ENCODE measurements at regions not wholly inside any gene's neighbourhood (a gene's known extent, or its start where the extent isn't known, plus 50 kb on each side); places are given as distances from the start of the nearest gene placed in this dataset.

DNA sequence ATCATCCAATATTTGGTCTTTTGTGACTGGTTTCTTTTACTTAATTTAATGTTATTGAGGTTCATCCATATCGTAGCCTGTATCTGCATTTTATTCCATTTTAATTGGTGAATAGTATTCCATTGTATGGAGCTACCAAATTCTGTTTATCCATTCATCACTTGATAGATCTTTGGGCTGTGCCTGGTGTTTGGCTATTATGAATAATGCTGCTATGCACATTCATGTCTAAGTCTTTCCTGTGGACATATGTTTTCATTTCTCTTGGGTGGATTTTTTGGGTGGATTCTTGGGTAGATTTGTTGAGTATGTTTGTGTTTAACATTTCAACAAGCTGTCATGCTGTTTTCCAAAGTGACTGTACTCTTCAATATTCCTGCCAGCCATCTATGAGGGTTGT is 52.5 kb upstream of the NEDD4L start:
- DNase-seq (ENCODE audit: low read depth in 4 of 4, low spot score in 3 of 4), result no peak

DNA sequence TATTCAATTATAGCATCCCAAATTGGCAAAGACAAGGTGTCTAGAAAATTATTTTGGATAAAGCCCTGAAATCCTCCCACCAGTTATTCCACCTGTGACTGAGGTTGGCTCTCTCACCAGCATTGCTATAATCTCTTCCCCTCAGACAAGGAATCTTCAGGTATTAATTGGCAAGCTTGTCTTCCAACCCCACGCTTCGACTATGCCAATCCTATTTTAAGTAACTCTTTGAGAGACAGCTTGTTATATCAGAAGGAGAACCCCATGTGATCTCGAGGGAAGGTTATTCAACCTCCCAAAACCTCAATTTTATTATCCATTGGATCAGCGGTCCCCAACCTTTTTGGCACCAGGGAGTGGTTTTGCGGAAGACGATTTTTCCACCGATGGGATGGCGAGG is 54.5 kb upstream of the NEDD4L start:
- no peak for DNase-seq (ENCODE audit: low read depth in 4 of 4, low spot score in 3 of 4)

DNA sequence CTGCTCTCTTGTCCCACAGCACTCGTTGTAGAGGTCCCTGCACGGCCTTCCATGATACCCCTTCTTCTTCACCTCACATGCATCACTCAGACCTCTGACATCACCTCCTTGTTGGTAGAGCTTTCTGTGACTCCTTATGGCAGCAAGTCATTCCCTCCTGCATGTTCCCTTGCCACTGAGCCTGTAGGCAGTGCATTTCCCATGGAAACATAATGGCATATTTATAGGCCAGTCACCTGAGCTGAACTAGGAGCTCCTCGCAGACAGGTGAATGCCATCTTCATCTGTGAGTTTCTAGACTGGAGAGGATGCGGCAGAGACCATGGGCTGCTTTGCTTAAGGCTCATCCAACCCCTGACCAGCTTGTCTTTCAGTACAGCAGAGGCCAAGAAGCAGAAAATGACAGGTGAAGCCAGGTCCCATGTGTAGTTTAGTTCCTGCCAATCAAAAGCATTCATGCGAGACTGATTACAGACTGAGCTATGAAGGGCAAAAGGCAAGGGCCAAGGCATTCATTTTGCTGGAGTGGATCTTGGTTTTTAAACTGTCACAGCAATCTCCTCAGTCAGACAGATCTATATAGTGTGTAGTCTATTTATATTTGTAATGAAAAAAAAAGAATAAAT is 59.4 kb upstream of the NEDD4L start:
- peak in 2 of 4 donors; percentile 37 to 39 for DNase-seq (ENCODE audit: low read depth in 4 of 4, low spot score in 3 of 4)

DNA sequence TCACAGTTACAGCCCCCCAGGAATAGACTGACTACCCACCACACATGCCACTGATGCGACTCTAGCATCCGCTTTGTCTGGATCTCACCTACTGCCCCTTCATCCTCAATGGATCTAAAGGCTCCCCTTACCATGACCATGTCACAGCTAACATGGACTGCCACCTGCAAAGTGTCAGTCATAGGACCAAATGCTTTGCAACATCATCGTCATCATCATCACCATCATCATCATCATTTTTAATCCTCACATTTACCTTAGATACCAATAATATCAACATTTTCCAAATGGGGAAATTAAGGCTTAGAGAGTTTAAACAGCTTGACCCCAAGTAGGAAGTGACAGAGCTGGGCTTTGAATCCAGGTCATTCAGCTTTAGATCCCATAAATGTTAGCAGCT is 60.1 kb upstream of the NEDD4L start:
- DNase-seq (ENCODE audit: low read depth in 4 of 4, low spot score in 3 of 4), result no peak

DNA sequence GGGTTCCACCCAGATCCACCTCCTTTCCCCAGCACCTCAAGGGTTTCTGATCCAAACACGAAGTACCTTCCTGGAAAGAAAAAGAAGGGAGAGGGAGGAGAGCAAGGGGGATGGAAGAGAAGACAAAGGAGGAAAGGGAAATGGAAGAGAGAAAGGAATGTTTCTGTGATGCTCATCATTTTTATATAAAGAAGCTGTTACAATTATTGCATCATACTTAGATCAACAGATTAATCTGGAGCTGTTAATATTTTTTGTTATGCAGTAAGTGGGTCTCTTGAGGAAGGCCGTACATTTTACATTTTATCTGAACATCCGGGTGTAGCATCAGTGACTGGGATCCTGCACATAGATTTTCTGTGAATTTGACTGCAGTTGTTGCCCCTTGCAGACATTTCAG is 60.6 kb upstream of the NEDD4L start:
- DNase-seq (ENCODE audit: low read depth in 4 of 4, low spot score in 3 of 4), result no peak

DNA sequence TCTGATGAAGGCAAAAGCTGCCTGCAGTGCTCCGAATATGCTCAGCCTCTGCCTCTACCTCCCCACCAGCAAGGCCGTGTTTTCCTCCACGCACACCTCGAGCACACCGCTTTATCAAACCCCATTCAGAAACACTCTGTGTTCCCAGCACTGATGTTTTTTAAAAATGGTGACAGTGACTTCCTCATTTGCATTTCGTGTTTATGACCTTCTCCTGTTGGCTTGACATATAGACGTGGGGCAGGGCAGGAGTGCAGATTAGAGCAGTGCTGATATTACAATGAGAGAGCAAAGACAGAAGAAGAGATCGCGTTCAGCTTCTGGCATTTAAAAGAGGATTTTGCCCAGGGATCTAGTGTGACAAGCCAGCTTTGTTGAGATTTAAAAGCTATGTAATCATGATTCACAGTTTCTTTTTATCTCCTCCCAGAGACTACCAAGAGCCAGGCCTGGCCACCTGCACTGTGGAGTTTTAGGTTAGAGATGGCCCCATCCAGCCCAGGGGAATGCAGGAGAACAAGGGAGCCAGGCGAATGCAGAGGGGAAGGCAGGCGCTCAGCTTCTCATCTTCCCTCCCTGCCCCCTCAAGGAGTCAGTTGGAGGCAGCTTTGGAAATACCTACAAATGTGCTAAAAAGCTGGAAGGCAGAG is 61.5 kb upstream of the NEDD4L start:
- DNase-seq (ENCODE audit: low read depth in 4 of 4, low spot score in 3 of 4), result no peak

DNA sequence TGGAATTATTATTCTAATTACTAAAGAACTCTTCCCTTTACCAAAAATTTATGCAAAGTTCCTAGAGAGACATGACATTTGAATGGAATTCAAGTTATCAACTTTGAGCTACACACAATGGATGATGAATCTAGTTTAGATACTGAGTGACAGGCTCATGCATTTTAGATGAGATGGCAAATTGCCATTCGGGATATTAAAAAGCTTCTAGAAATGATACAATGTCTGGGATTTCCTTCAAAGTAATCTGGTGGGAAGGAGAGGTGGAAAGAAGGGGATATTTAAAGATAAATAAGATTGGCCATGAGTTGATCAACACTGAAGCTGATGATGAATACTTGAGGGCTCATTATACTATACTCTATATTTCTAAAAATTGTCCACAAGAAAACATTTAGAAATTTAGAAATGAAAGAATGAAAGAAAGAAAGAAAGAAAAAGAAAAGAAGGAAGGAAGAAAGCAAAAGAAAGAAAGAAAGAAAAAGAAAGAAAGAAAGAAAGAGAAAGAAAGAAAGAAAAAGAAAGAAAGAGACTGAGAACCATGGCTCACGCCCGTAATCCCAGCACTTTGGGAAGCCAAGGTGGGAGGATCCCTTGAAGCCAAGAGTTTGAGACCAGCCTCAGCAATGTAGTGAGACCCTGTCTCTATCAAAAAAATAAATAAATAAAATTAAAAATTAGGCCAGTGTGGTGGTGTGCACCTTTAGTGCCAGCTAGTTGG is 62.6 kb upstream of the NEDD4L start:
- DNase-seq (ENCODE audit: low read depth in 4 of 4, low spot score in 3 of 4), result no peak

DNA sequence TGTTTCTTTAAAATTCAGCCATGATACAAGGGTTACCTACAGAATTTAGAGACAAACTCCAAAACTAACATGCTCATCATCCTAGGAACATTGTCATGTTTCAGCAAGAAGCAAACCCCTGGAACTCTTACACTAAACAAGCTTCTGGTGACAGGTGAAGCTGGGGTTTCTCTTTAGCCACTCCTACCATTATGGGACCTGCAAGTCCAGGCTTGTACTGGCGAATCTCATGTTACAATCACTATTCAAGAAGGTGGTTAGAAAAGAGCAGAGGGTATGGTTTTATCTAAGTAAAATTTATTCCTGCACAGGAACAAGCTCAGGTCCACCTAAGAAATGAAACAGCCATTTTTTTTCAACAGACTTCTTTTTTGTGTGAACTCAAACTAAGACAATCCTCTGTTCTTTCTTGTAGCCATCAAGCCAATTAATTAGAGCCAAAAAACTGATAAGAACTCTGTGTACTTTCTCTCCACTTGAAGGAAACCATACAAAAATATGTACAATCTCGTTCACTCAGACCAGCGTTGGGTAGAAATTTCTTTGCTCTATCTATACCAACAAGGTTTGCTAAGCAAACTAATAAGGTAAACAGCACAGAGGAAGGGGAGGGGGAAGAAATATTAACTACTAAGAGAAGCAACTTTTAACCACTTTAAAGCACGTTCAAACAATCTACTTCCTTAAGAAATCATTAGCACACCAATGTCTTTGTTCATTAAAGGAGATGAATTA is 63.3 kb upstream of the NEDD4L start:
- no peak for DNase-seq (ENCODE audit: low read depth in 4 of 4, low spot score in 3 of 4)

DNA sequence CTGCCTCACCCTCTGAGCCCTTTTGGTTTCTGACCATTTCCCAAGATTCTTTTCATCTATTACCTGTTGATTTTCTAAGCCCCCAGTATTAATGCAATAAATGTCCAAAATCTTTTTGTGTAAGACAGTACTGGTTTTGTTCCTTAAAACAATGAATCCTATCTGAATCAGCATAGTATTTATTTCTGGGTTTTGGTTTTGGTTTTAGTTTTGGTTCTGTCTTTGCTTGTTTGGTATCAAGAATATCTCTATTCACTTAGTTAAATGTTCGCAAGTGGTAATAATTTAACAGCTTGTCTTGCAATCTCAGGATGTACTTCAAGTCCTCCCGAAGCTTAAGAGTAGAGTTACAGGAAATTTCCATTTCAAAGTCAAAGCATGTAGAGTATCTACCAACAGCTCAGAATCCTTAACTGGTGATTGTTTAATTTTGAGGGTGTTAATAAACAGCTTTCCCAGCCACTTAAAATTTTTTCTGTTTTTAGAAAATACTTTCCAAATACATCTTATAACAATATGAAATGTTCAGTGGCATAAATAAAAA is 67.7 kb upstream of the NEDD4L start:
- DNase-seq (ENCODE audit: low read depth in 4 of 4, low spot score in 3 of 4), result no peak

DNA sequence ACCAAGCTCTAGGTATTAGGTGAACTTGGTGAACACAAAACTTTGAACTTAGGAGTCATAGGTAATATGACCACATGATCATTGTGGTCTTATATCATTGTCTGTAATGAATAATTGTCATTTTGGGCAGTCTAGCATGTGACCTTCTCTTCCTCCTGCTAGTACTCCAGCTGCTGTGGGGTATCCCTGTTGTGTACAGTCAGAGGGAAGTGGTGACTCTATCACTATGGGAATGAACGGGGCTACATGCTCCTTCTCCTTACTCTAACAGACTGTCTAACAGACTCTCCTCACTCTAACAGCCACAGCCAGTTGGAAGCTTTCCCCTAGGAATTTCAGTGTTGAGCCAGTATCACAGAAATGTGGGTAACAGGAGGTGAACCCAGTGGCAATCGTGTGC is 68.2 kb upstream of the NEDD4L start:
- no peak for DNase-seq (ENCODE audit: low read depth in 4 of 4, low spot score in 3 of 4)

DNA sequence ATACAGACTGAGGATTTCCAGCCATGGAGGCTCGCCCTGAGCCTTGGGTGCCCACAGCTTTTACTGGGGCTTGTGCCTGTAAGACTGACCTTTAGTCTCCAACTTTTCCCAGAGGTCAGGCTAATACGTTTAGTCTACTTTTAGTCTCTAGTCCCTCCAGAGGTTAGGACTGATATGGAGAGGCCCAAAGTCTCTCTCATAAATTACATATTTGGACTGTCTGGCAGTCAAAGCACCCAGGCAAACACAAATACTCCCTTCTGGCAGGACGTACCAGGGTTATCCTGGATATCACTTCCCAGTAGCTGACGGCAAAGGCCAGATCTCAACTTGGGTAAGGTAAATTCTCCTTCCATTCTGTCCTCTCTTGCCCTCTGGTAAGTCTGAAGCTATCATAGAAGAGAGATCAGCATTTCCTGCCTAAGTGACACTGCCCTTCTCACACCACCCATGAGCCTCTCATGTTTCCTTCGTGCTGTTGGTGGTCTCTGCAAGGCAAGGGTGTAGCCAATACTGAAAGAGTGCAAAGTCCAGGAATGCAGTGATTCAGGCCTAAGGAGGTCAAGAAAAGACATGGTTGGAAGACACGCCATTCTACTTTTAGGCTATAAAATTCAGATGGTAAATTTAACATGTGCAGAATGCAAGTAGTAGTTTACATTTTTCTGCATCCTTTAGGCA is 69.3 kb upstream of the NEDD4L start:
- DNase-seq (ENCODE audit: low read depth in 4 of 4, low spot score in 3 of 4), result no peak

DNA sequence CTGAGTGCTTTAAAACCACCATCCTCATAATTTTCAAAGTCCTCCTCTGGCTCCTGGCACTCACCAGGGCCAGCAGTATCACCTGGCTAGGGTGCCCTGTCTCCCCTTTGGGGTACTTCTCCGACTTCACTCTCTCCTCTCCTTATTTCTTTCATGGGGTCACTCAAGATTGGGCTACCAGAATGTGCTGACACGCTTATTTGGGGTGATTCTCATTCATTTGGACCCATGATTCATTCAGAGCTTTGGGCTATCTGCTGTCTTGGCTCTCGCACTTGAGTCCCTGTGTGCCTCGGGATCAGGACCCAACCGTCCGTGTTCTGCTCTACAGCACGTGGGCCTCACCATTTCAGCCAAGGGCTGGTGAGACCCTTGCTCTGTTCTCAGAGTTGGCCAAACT is 70.1 kb upstream of the NEDD4L start:
- no peak for DNase-seq (ENCODE audit: low read depth in 4 of 4, low spot score in 3 of 4)

DNA sequence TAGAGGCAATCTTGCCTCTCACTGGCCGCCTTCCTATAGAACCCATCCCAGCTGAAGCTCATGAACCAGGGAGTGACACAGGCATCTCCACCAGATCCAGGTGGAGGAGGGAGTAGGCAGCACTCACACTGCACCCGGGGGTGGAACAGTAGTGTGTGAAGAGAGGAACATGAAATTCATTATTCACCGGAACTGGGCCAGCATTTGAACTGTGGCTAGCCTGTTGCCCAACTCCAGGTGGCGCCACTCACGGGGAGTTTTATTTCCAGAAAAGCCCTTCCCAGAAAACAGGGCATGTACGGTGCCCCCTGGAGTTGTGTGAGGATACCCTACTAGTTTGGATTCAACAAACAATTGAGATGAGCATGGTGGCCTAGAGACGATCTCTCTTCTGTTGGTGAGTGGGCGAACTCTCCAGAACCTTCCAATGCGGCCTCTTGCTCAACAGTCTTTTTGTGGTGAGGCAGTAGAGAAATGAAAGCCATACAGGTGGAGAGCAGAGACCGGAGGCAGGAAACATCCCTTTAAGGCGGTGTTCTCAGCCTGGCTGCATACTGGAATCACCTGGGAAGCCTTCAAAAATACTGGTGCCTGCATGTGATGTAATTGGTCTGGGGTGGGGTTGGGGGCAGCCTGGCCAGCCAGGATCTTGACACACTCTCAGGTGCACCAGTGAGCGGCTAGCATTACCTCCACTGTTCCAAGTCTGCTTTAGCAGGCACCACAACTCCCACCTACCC is 73.5 kb upstream of the NEDD4L start:
- DNase-seq (ENCODE audit: low read depth in 4 of 4, low spot score in 3 of 4), result no peak

DNA sequence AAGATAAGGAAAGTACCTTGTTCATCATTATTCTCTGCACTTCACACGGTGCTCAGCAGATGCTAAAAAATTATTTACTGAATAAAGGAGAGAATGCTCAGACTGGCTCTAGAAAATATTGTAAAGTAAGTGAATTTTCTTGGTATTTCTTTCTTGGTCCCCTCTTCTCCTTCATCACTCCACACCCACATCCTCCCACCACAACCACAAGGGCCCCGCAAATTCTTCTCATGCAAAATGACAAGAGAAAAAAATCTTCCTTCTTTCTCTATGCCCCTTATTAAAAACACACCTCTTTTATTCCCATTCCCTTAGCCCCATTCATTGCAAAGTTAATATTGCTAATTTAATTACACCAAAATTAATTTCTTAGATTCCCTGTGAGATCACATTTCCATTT is 74.2 kb upstream of the NEDD4L start:
- DNase-seq (ENCODE audit: low read depth in 4 of 4, low spot score in 3 of 4), result no peak

DNA sequence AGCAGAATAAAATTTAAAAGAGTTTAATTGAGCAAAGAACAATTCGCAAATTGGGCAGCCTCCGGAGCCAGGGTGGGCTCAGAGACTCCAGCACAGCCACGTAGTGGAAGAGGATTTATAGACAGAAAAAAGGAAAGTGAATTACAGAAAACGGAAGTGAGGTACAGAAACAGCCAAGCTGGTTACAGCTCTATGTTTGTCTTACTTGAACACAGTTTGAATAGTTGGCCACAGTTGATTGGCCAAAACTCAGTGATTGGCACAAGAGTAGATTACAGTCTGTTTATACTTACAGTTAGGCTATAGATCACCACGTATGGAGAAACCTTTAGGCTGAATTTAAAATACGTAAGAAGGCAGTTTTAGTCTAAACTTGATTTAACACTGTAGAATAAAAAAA is 78.8 kb upstream of the NEDD4L start:
- DNase-seq (ENCODE audit: low read depth in 4 of 4, low spot score in 3 of 4), result no peak

DNA sequence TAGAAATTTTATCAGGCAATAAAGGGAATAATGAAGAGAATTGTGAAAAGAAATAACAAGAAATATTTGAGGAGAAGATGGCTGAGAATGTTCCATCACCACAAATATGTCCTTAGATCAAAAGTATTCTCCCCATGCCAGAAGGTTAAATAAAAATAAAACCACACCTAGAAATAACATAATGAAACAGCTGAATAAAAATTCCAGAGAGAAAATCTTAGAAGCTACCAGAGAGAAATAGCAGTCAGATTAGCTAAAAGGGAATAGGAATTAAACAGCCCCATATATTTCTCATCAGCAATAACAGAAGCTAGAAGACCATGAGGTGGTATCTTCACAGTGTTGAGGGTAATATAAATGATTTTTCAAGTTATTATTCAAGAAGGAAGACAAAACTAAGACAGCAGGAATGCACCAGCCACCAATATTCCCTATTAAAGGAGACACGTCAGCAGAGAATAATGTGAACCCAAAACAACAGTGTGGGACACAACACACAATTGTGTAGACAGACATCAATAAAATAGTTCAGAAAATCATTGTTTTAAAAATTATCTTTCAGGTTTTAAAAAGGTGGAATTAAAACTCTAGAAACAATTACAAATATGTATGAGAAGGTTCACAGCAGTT is 82.0 kb upstream of the NEDD4L start:
- DNase-seq (ENCODE audit: low read depth in 4 of 4, low spot score in 3 of 4), result no peak

DNA sequence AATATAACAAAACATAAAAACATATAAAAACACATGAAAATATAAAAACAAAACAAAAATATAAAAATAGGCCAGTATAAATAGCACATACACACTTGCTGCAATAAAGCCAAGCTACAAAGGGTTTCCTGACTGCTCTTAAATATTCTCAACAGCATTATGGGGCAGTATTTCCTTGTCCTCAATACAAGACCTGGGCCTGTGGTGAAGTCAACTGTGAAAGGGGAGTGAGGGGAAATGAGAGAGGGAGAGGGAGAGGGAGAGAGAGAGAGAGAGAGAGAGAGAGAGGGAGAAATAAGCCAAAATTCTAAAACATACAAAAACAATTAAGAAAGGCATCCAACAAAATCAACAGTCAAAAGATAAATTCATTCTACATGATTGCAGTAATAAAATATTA is 82.6 kb upstream of the NEDD4L start:
- no peak for DNase-seq (ENCODE audit: low read depth in 4 of 4, low spot score in 3 of 4)

DNA sequence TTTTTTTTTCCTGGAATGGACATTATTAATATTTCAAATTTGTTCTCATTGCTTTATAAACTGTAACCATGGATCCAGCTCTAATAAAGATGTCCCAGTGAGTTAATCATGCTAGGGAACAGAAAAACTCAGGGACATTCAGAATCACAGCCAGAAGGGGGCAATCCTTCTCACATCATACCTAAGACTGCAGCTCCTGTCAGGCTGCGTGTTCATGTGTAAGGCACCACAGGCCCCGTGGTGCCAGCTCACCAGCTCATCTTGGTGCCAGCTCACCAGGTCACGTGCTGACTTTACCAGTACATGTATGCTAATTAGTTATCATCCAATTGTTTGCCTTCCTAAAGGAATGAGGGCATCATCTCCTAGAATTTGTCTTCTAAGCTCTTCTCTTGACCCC is 84.7 kb upstream of the NEDD4L start:
- DNase-seq (ENCODE audit: low read depth in 4 of 4, low spot score in 3 of 4), result peak in 2 of 4 donors; percentile 12 to 14

DNA sequence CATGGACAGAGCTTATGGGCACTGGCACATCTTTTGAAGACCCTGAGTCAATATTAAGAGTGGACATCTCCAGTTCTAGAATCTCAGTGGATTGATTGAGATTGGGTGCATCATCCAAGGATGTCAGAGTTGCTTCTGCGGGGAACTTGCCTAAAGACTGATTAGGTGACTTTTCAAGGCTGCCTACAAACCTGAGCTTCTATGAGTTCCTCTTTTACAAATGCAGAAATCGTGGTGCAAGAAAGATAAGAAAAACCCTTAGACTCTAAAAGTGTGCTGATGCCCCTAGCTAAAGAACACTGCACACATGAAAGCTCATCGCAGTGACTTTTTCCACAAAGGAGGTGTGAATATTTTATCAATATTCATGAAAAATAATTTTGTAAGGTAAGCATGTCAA is 86.8 kb upstream of the NEDD4L start:
- DNase-seq (ENCODE audit: low read depth in 4 of 4, low spot score in 3 of 4), result no peak

DNA sequence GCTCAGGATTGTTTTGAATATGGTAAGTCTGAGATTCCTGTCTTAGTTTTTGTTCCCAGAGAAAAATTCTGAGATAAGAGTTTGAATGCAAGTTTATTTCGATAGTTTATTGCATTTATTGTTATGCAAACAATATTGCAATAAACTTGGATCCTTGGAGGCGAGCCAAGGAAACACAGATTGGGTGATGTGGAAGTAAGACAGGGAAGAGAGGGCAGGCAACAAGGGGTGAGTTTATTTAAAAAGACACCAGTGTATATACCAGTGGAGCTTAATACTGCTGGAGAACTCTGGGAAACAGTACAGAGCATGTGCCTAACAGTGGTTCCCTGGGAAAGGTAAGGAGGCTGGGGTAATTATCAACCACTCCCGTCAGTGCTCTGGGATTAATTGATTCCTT is 87.5 kb upstream of the NEDD4L start:
- DNase-seq (ENCODE audit: low read depth in 4 of 4, low spot score in 3 of 4), result no peak
